ENCODE measurements at regions not wholly inside any gene's neighbourhood (a gene's known extent, or its start where the extent isn't known, plus 50 kb on each side); places are given as distances from the start of the nearest gene placed in this dataset.

GRCh38 chr3:174441588-174442301, 417.4 kb upstream of the NAALADL2 start:
- Histone ChIP-seq H3K4me3 (peak overlapping the region; percentile 60 to 63), H3K27ac (peak overlapping the region; percentile 87 to 98), H3K36me3 (no peaks in the 10 kb centered on the region), H3K27me3 (peaks cover 0 to 33% of the 10 kb centered on the region in 2 donors), H3K9me3 (no peaks in the 10 kb centered on the region), H3K4me1 (peaks cover 4 to 32% of the 10 kb centered on the region in 2 donors)
- intact Hi-C loops (cut with DNase I), result no loop called here
- no peak for TF ChIP-seq CTCF (IDR thresholded peaks at IDR 0.05)
- peak in 1 of 4 donors; percentile 45 for DNase-seq
- ATAC-seq, result peak; percentile 4

DNA sequence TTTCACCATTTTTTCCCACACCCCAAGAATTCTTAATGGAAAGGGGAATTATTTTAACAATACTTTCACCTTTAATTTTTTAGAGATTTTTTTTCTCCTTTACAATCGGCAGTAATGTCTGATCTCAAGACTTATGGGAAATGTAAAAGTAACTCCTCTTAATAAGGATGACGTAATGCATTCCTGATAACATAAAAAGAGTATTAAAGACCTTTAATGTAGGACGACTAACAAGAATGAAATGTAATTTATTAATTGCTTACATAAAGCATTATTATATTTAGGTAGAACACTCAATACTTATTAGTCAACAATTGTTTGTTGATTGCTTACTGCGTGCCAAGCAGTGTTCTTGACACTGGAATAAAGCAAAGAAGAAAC, 416.8 kb upstream of the NAALADL2 start:
- Histone ChIP-seq H3K4me3 (peak overlapping the region in 1 of 2 donors; percentile 63), H3K36me3 (no peaks in the 10 kb centered on the region), H3K4me1 (peaks cover 4 to 32% of the 10 kb centered on the region in 2 donors), H3K27ac (peak overlapping the region in 1 of 2 donors; percentile 98), H3K27me3 (peaks cover 0 to 33% of the 10 kb centered on the region in 2 donors), H3K9me3 (no peaks in the 10 kb centered on the region)
- TF ChIP-seq CTCF (IDR thresholded peaks at IDR 0.05), result no peak
- no peak for ATAC-seq
- intact Hi-C loops (cut with DNase I), result no loop called here
- peak in 1 of 4 donors; percentile 7 for DNase-seq

DNA sequence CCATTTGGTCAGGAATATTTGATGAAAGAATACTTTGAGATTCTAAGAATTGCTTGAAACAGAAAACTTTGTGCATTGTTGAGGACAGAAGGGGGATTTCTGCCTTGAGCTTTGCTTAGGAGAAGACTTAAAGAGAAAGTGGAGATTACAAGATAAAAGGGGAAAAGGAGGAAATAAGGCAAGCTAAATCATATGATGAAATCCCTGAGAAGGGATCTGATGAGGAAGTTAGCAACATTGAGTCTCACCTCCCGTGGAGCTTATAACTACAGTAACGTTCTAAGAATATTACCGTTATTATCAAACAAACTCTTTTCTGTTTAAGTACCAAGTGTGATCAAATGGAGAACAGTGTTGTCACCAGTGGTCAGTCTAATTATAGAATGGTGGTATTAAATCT, 414.7 kb upstream of the NAALADL2 start:
- no peak overlapping the region for H3K27ac ChIP-seq
- no peaks in the 10 kb centered on the region for H3K36me3 ChIP-seq
- DNase-seq (no peak), ATAC-seq (no peak)
- intact Hi-C loops (cut with DNase I), result no loop called here
- H3K4me1 ChIP-seq, result peaks cover 0 to 26% of the 10 kb centered on the region in 2 donors
- H3K4me3 ChIP-seq, result no peak overlapping the region
- no peak for TF ChIP-seq CTCF (IDR thresholded peaks at IDR 0.05)
- H3K27me3 ChIP-seq, result peaks cover 0 to 27% of the 10 kb centered on the region in 2 donors
- no peaks in the 10 kb centered on the region for H3K9me3 ChIP-seq

- H3K9me3 ChIP-seq, result peaks cover 0 to 6% of the 10 kb centered on the region in 2 donors
- no peaks in the 10 kb centered on the region for H3K27me3 ChIP-seq
- no peak for ATAC-seq
- no peaks in the 10 kb centered on the region for H3K36me3 ChIP-seq
- no peak overlapping the region for H3K4me3 ChIP-seq
- no peak for DNase-seq
- no peak overlapping the region for H3K27ac ChIP-seq
- no peak for TF ChIP-seq CTCF (IDR thresholded peaks at IDR 0.05)
- intact Hi-C loops (cut with DNase I), result no loop called here
- no peaks in the 10 kb centered on the region for H3K4me1 ChIP-seq
Observed at GRCh38 chr3:174457758-174458157, 401.4 kb upstream of the NAALADL2 start.

DNA sequence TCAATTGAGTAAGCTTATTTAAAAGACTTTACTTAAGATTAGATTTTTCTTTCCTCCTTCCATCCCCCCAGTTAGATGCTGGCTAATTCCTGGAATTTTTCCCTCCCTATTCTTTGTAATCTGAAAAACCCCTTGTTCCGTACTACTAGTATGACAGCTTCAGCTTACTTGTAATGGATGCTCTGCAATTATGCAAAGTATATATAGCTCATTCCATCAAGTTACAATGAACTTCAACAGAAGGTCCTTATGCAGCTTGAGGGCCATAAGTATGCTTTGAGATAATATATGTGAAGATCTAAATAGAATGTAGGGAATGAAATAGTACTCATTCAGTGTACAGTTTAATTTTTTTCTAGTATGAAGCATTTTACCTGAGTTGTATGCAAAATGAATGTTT, 398.3 kb upstream of the NAALADL2 start:
- intact Hi-C loops (cut with DNase I), result no loop called here
- Histone ChIP-seq H3K4me3 (no peak overlapping the region), H3K36me3 (no peaks in the 10 kb centered on the region), H3K27ac (no peak overlapping the region), H3K9me3 (peaks cover 0 to 6% of the 10 kb centered on the region in 2 donors), H3K27me3 (no peaks in the 10 kb centered on the region), H3K4me1 (no peaks in the 10 kb centered on the region)
- no peak for TF ChIP-seq CTCF (IDR thresholded peaks at IDR 0.05)
- no peak for DNase-seq
- ATAC-seq, result no peak

All from left lung (tissue), 4 donors.